GM12872 (cell line): ENCODE measurements at regions not wholly inside any gene's neighbourhood (a gene's known extent, or its start where the extent isn't known, plus 50 kb on each side); places are given as distances from the start of the nearest gene placed in this dataset.

Experiments
- CTCF ChIP-seq: IDR thresholded peaks from 3 replicates; pipeline ENCODE4 v1.5.1; 2011; ENCODE audit warnings: low read depth, mild to moderate bottlenecking, low read length, moderate library complexity; ENCODE audit not compliant: insufficient read depth

DNA sequence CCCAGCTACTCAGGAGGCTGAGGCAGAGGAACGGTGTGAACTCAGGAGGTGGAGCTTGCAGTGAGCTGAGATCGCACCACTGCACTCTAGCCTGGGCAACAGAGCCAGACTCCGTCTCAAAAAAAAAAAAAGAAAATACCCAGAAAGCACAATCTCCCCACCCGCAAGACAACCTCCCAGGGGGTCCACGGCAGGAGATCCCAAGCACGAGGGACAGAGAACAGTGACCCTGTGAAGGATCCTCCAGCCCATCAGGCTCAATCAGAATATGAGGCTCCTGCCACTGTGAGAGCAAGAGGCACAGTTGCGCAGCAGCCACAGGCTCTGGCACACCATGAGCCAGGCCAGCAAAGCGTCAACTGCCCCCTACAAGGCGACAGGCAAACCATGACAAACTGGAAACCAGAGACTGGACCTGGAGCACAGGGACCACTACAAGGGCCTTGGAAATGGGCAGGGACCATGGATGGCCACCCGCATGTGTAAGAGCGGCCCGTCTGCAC, 164.8 kb upstream of the GRK3 start:
- TF ChIP-seq CTCF = no peak

GRCh38 chr22:25402160-25402500, 162.3 kb upstream of the GRK3 start:
- TF ChIP-seq CTCF = no peak

- no peak for TF ChIP-seq CTCF
These were observed 161.8 kb upstream of the GRK3 start for GRCh38 chr22:25402501-25403283.

DNA sequence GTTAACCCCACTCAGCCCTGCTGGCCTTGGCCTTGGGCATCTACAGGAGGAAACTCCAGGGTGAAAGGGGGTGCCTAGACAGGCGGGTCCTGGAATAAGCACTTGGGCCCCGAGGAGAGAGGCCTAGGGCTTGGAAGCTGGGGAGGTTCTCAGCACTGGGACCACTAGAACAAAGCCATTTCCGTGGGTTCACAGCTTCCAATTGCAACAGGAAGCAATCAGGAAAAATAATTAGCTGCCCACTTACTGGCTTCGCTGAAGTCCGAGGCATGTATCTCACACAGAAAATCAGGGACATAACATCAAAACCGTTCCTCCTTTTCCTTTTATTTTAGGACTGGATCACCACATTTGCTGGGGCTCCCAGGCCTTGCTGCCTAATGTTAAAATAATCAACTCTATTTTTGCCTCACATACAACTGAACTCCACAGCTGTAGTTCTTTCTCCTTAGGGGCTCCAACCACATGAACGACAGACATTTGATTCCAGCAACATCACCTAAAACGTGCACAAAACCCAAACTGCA, 161.1 kb upstream of the GRK3 start:
- TF ChIP-seq CTCF = no peak

- TF ChIP-seq CTCF = no peak
These were observed 160.5 kb upstream of the GRK3 start for GRCh38 chr22:25403811-25404471.

DNA sequence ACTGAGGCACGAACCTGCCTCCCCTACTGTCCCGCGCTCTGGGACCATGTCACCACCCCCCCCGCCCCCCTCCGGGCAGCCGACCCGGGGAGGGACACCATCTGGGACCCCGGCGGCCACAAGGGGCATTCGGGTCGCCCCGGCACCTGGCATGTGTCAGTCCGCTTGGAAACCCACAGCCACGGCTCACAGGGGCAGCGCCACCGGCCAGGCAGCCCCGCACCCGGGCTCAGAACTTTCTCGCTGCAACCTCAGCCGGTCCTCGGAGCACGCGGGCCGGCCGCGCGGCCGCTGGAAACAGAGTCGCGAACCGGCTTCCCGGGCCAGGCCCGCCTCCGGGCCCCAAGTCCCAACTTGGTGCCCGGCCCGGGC, 159.9 kb upstream of the GRK3 start:
- TF ChIP-seq CTCF = 0 out of 3 replicates have a peak, but pooled peaks have one; percentile 8

DNA sequence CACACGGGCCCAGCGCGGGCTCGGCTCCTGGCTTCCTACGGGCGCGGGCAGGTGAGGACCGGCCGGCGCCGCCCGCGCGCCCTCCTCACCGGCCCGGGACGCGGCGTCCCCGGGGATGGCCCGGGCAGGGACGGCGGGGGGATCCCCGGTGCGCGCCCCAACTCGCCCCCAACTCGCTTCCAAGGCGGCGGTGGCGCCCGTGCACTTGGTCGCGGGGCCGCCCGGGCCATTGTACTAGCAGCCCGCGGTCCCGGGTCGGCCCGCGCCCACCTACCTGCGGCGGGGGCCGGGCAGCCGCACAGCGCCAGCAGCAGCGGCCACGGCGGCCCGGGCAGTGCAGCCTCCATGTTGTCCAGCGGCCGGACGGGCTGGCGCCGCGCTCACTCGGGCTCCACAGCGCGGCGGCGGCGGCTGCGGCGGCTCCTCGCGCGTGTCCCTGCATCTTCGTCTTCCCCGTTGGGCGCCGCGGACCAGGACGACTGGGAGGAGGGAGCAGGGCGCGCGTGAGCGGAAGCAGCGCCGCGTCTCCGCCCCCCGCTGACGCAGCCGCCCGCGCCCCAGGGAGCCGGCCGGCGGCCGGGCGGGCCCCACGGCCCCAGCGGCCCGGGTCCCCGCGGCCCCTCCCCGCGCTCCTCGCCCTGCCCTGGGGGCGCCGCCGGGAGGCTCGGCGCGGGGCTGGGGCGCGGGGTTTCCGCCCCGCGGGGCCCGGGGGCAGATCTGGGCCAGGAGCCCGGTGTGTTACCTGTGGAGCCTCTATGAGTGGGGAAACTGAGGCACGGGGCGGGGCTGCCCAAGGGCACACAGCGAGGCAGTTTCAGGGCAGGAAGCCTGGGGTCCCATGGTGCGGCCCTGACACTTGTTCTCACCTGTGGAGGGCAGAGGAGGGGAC, 159.3 kb upstream of the GRK3 start:
- no peak for TF ChIP-seq CTCF
